ENCODE measurements at regions not wholly inside any gene's neighbourhood (a gene's known extent, or its start where the extent isn't known, plus 50 kb on each side); places are given as distances from the start of the nearest gene placed in this dataset.

DNA sequence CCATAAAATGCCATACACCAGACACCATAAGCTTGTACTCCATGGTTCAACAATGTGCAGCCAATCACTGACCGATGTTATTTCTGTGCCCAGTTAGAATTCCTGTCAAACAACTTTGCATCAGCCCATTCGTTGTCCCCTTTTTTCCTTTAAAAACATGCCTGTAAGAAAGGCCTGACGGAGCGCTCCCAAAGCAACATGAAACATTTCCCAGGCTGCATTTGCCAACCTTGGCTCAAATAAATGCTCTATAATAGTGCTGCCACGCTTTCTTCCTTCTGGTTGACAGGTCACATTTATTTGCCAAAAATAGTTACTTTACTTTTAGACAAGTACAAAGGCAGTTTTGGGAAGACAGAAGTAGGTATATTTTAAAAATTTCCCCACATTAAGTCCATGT is 735.6 kb upstream of the PTPRD start:
- TF ChIP-seq EZH2phosphoT487 (IDR thresholded peaks at IDR 0.05; ENCODE audit: insufficient read depth, low read depth) (no peak), EZH2 (IDR thresholded peaks at IDR 0.05; ENCODE audit: insufficient read depth, poor library complexity, severe bottlenecking) (no peak)

All from GM23248 (cell line).